H1 (cell line): ENCODE measurements at regions not wholly inside any gene's neighbourhood (a gene's known extent, or its start where the extent isn't known, plus 50 kb on each side); places are given as distances from the start of the nearest gene placed in this dataset.

Source experiments
- CTCF ChIA-PET: fragments of 300-600 bp; sonication (Branson Sonifier 250); formaldehyde crosslinking; loops from one replicate; lab custom pipeline; 2021; ENCODE audit not compliant: partially characterized antibody; lab: Charles Lee
- POLR2A ChIA-PET: fragments of 300-600 bp; sonication (Branson Sonifier 250); formaldehyde crosslinking; loops from one replicate; lab custom pipeline; 2021; ENCODE audit warnings: inconsistent platforms; ENCODE audit not compliant: partially characterized antibody; lab: Charles Lee
- DNase-seq, 2 experiments: peaks; one replicate each; pipeline versions ENCODE4 v3.0.0 to v3.0.0-alpha.2; 2010 to 2022; ENCODE audit warnings: low spot score in 2 of 2, low read depth in 1 of 2, mixed read lengths in 1 of 2
- FAIRE-seq: peaks from 2 replicates; lab custom pipeline; 2011; peaks lifted over from hg19 to GRCh38; lab: Jason Lieb, UNC
- H2AFZ ChIP-seq: 2 replicates; pipeline ENCODE4 v1.8.1; 2012; ENCODE audit warnings: low read length, inconsistent platforms
- H2AK5ac ChIP-seq: 2 replicates; pipeline ENCODE4 v1.6.1; 2013; ENCODE audit warnings: low read depth, low read length
- H2BK120ac ChIP-seq: replicated peaks from 2 replicates; pipeline ENCODE3; 2013; ENCODE audit warnings: low read depth, low read length, inconsistent platforms
- H2BK12ac ChIP-seq: 2 replicates; pipeline ENCODE4 v1.6.1; 2013; ENCODE audit warnings: low read depth, low read length
- H2BK15ac ChIP-seq: 2 replicates; pipeline ENCODE4 v1.6.1; 2013; ENCODE audit warnings: low read length
- H2BK20ac ChIP-seq: 2 replicates; pipeline ENCODE4 v1.6.1; 2013; ENCODE audit warnings: low read length
- H2BK5ac ChIP-seq: 2 replicates; pipeline ENCODE4 v1.6.1; 2013; ENCODE audit warnings: low read depth, low read length
- H3K14ac ChIP-seq: 2 replicates; pipeline ENCODE4 v1.6.1; 2013; ENCODE audit warnings: inconsistent platforms; ENCODE audit not compliant: insufficient read length
- H3K18ac ChIP-seq: 2 replicates; pipeline ENCODE4 v1.6.1; 2013; ENCODE audit warnings: low read length; ENCODE audit errors: extremely low read depth
- H3K23ac ChIP-seq: 2 replicates; pipeline ENCODE4 v1.6.1; 2013; ENCODE audit warnings: inconsistent platforms; ENCODE audit not compliant: insufficient read length
- H3K23me2 ChIP-seq: 2 replicates; pipeline ENCODE4 v1.6.1; 2013; ENCODE audit warnings: low read depth, low read length
- H3K27ac ChIP-seq: 2 replicates; pipeline ENCODE4 v1.6.1; 2011; ENCODE audit warnings: low read depth, low read length, inconsistent platforms
- H3K27me3 ChIP-seq, 4 experiments: replicated peaks in 1 of 4; 1 replicate in 1 of 4; 2 replicates in 3 of 4; pipeline versions ENCODE4 v1.6.1 to v1.8.1; 2011 to 2013; ENCODE audit warnings: low read length in 3 of 4, mild to moderate bottlenecking in 3 of 4, inconsistent platforms in 2 of 4, mixed read lengths in 2 of 4, moderate library complexity in 1 of 4; ENCODE audit not compliant: control insufficient read depth in 3 of 4, insufficient read depth in 3 of 4; ENCODE audit errors: extremely low read depth in 1 of 4
- H3K36me3 ChIP-seq, 4 experiments: 2 replicates each; pipeline versions ENCODE4 v1.6.1 to v1.8.1; 2011 to 2013; ENCODE audit warnings: mild to moderate bottlenecking in 4 of 4, low read length in 3 of 4, moderate library complexity in 2 of 4, control low read depth in 1 of 4, inconsistent platforms in 1 of 4; ENCODE audit not compliant: insufficient read depth in 4 of 4, control insufficient read depth in 2 of 4
- H3K4ac ChIP-seq: replicated peaks from 2 replicates; pipeline ENCODE3; 2013; ENCODE audit warnings: low read length, low read depth, mixed read lengths, inconsistent platforms; ENCODE audit not compliant: insufficient read length
- H3K4me1 ChIP-seq, 4 experiments: replicated peaks in 1 of 4; 1 replicate in 1 of 4; 2 replicates in 3 of 4; pipeline versions ENCODE4 v1.6.1 to v1.8.1; 2011 to 2013; ENCODE audit warnings: low read length in 3 of 4, inconsistent platforms in 2 of 4, mixed read lengths in 1 of 4; ENCODE audit not compliant: insufficient read depth in 4 of 4, control insufficient read depth in 3 of 4
- H3K4me2 ChIP-seq, 2 experiments: 2 replicates each; pipeline versions ENCODE4 v1.6.1 to v1.8.1; 2011 to 2013; ENCODE audit warnings: low read depth in 2 of 2, low read length in 2 of 2, control low read depth in 1 of 2, inconsistent platforms in 1 of 2, mild to moderate bottlenecking in 1 of 2; ENCODE audit not compliant: insufficient read depth in 1 of 2
- H3K4me3 ChIP-seq, 4 experiments: fragments of 200-600, 300-600 bp in 1 of 4; sonication (generic), shearing (Covaris generic), sonication (Bioruptor Twin) in 1 of 4; 2 replicates each; pipeline versions ENCODE4 v1.5.1 to v1.8.1; 2011 to 2016; ENCODE audit warnings: low read length in 4 of 4, low read depth in 3 of 4, control low read depth in 2 of 4, inconsistent platforms in 2 of 4, mild to moderate bottlenecking in 2 of 4, mixed read lengths in 1 of 4, moderate library complexity in 1 of 4; ENCODE audit not compliant: insufficient read depth in 2 of 4; ENCODE audit errors: extremely low read depth in 1 of 4
- H3K56ac ChIP-seq: replicated peaks from 2 replicates; pipeline ENCODE3; 2013; ENCODE audit warnings: low read depth, mild to moderate bottlenecking, mixed read lengths, low read length, inconsistent platforms; ENCODE audit not compliant: insufficient read length
- H3K79me1 ChIP-seq: 2 replicates; pipeline ENCODE4 v1.6.1; 2013; ENCODE audit warnings: low read depth, low read length, control low read depth
- H3K79me2 ChIP-seq, 2 experiments: 2 replicates each; pipeline versions ENCODE4 v1.6.1 to v1.8.1; 2012 to 2013; ENCODE audit warnings: low read length in 2 of 2, mild to moderate bottlenecking in 2 of 2, inconsistent platforms in 1 of 2; ENCODE audit not compliant: insufficient read depth in 2 of 2, control insufficient read depth in 1 of 2
- H3K9ac ChIP-seq, 4 experiments: replicated peaks in 1 of 4; 1 replicate in 1 of 4; 2 replicates in 3 of 4; pipeline versions ENCODE4 v1.6.1 to v1.8.1; 2011 to 2013; ENCODE audit warnings: low read depth in 3 of 4, low read length in 3 of 4, control low read depth in 2 of 4, mild to moderate bottlenecking in 2 of 4, moderate library complexity in 2 of 4, inconsistent platforms in 1 of 4; ENCODE audit errors: extremely low read depth in 1 of 4
- H3K9me3 ChIP-seq, 2 experiments: 2 replicates each; pipeline versions ENCODE4 v1.6.1 to v1.8.1; 2012 to 2013; ENCODE audit warnings: mild to moderate bottlenecking in 2 of 2, moderate library complexity in 2 of 2, control low read depth in 1 of 2, inconsistent platforms in 1 of 2, low read depth in 1 of 2, low read length in 1 of 2, mixed read lengths in 1 of 2; ENCODE audit not compliant: insufficient read depth in 2 of 2
- H4K20me1 ChIP-seq, 2 experiments: replicated peaks in 1 of 2; 2 replicates each; pipeline versions ENCODE3 to v1.8.1; 2011 to 2013; ENCODE audit warnings: inconsistent platforms in 2 of 2, low read length in 2 of 2, mild to moderate bottlenecking in 1 of 2; ENCODE audit not compliant: insufficient read depth in 2 of 2, control insufficient read depth in 1 of 2
- H4K5ac ChIP-seq: 2 replicates; pipeline ENCODE4 v1.6.1; 2013; ENCODE audit warnings: low read length, low read depth, mixed read lengths, inconsistent platforms; ENCODE audit not compliant: insufficient read length
- H4K8ac ChIP-seq: 2 replicates; pipeline ENCODE4 v1.8.0; 2013; ENCODE audit warnings: mild to moderate bottlenecking, moderate library complexity, low read length, inconsistent platforms; ENCODE audit not compliant: insufficient read depth; ENCODE audit errors: extremely low read depth
- H4K91ac ChIP-seq: replicated peaks from 2 replicates; pipeline ENCODE3; 2013; ENCODE audit warnings: low read length, mixed read lengths, inconsistent platforms; ENCODE audit not compliant: insufficient read length
- CBX8 ChIP-seq: fragments of 300-800, 300-1000 bp; sonication (generic); IDR thresholded peaks from 2 replicates; pipeline ENCODE4 v1.7.1; 2016; ENCODE audit warnings: low read depth, low read length, borderline replicate concordance
- CTCF ChIP-seq, 3 experiments: IDR thresholded peaks; 1 replicate in 2 of 3; 2 replicates in 1 of 3; pipeline versions ENCODE4 v1.5.1 to v1.6.1; 2011; ENCODE audit warnings: low read length in 3 of 3, mild to moderate bottlenecking in 3 of 3, inconsistent platforms in 2 of 3, low read depth in 1 of 3, moderate library complexity in 1 of 3; ENCODE audit not compliant: insufficient read depth in 1 of 3; ENCODE audit errors: control extremely low read depth in 1 of 3
- GTF2F1 ChIP-seq: IDR thresholded peaks from 2 replicates; pipeline ENCODE4 v1.6.1; 2012; ENCODE audit warnings: low read depth, low read length, improper control_type of control experiment, borderline replicate concordance
- HDAC6 ChIP-seq: IDR thresholded peaks from one replicate; pipeline ENCODE4 v1.7.1; 2012; ENCODE audit warnings: low read depth, mild to moderate bottlenecking, inconsistent platforms, low read length, moderate library complexity
- KDM4A ChIP-seq: IDR thresholded peaks from one replicate; pipeline ENCODE4 v1.7.1; 2012; ENCODE audit warnings: low read depth, mild to moderate bottlenecking, moderate library complexity, low read length, inconsistent platforms; ENCODE audit not compliant: severe bottlenecking
- POU5F1 ChIP-seq: IDR thresholded peaks from 2 replicates; pipeline ENCODE4 v1.6.1; 2011; ENCODE audit warnings: low read depth, mild to moderate bottlenecking, low read length, moderate library complexity
- RAD21 ChIP-seq, 2 experiments: IDR thresholded peaks in 1 of 2; conservative IDR thresholded peaks in 1 of 2; 2 replicates each; pipeline ENCODE4 v1.6.1; 2011; ENCODE audit warnings: low read depth in 2 of 2, low read length in 2 of 2, improper control_type of control experiment in 1 of 2, inconsistent platforms in 1 of 2, mild to moderate bottlenecking in 1 of 2, moderate library complexity in 1 of 2
- SIN3A ChIP-seq, 2 experiments: IDR thresholded peaks in 1 of 2; conservative IDR thresholded peaks in 1 of 2; 2 replicates each; pipeline ENCODE4 v1.6.1; 2011 to 2012; ENCODE audit warnings: low read length in 2 of 2, improper control_type of control experiment in 1 of 2, low read depth in 1 of 2, mild to moderate bottlenecking in 1 of 2
- TAF1 ChIP-seq: IDR thresholded peaks from 2 replicates; pipeline ENCODE4 v1.6.1; 2011; ENCODE audit warnings: mild to moderate bottlenecking, low read depth, low read length
- YY1 ChIP-seq: IDR thresholded peaks from 2 replicates; pipeline ENCODE4 v1.6.1; 2011; ENCODE audit warnings: low read depth, mild to moderate bottlenecking, low read length
- WGBS, 2 experiments: shearing (Covaris generic) in 1 of 2; methylation state at CpG; one replicate each; pipeline versions ENCODE4 v1.1.6 to v1.1.7; 2013 to 2015; ENCODE audit warnings: low lambda C conversion rate in 2 of 2, mixed read lengths in 2 of 2, inconsistent platforms in 1 of 2, low coverage in 1 of 2, missing lambda C conversion rate in 1 of 2; ENCODE audit not compliant: insufficient replicate concordance in 2 of 2, insufficient coverage in 1 of 2, insufficient read length in 1 of 2; ENCODE audit errors: extremely low coverage in 1 of 2, missing lambda C conversion rate in 1 of 2; 5-methylcytosine and 5-hydroxymethylcytosine counted together

- H4K5ac ChIP-seq: no peak overlapping the region
- no peak overlapping the region for H2AFZ ChIP-seq
- H3K27ac ChIP-seq: no peak overlapping the region
- no peak for DNase-seq
- H2BK15ac ChIP-seq: no peak overlapping the region
- H3K79me2 ChIP-seq: no peaks in the 10 kb centered on the region
- POLR2A ChIA-PET: interaction anchor here (1.2 kb wide), 1 partner anchor 12 kb away, joined by 3 read pairs; no protein-coding TSS in a partner anchor
- no peak for FAIRE-seq
- no peaks in the 10 kb centered on the region; the same call in 1 of the 2 replicates for H3K23me2 ChIP-seq
- H3K27me3 ChIP-seq: peaks cover 0 to 1% (median 0%) of the 10 kb centered on the region in 4 experiments; a peak in 1 of 7 replicates
- H2BK12ac ChIP-seq: no peak overlapping the region
- no peak overlapping the region for H3K9ac ChIP-seq
- no peak overlapping the region for H3K23ac ChIP-seq
- H4K8ac ChIP-seq: no peak overlapping the region
- no peaks in the 10 kb centered on the region for H3K4me1 ChIP-seq
- no peaks in the 10 kb centered on the region for H3K9me3 ChIP-seq
- no peak overlapping the region for H2AK5ac ChIP-seq
- no peak overlapping the region for H3K4me2 ChIP-seq
- no peak overlapping the region for H3K4me3 ChIP-seq
- H2BK120ac ChIP-seq: no peak overlapping the region
- H2BK20ac ChIP-seq: no peak overlapping the region
- CTCF ChIA-PET: no interaction called here
- WGBS, 2 experiments: 94% methylated on average over 4 of the region's 4 CpGs; no CpG with 5 or more reads in 1 of the 2 experiments
- H3K36me3 ChIP-seq: no peaks in the 10 kb centered on the region
- no peak overlapping the region for H3K18ac ChIP-seq
- H4K20me1 ChIP-seq: no peaks in the 10 kb centered on the region
- H2BK5ac ChIP-seq: no peak overlapping the region
- no peak overlapping the region for H4K91ac ChIP-seq
- no peak overlapping the region for H3K14ac ChIP-seq
- no peak overlapping the region for H3K4ac ChIP-seq
- H3K56ac ChIP-seq: no peak overlapping the region
- no peaks in the 10 kb centered on the region for H3K79me1 ChIP-seq
- TF ChIP-seq SIN3A (conservative IDR thresholded peaks at IDR 0.05 in 1 of 2, IDR thresholded peaks at IDR 0.05 in 1 of 2; ENCODE audit: low read depth in 1 of 2, low read length in 2 of 2) (no peak), HDAC6 (no peak), GTF2F1 (no peak), POU5F1 (no peak), TAF1 (no peak), CTCF (IDR thresholded peaks at IDR 0.05; ENCODE audit: control extremely low read depth in 1 of 3, insufficient read depth in 1 of 3, low read depth in 1 of 3, low read length in 3 of 3) (no peak), CBX8 (no peak), YY1 (no peak), KDM4A (no peak), RAD21 (IDR thresholded peaks at IDR 0.05 in 1 of 2, conservative IDR thresholded peaks at IDR 0.05 in 1 of 2; ENCODE audit: low read depth in 2 of 2, low read length in 2 of 2) (no peak; a peak in 1 of 4 replicates)
Observed at GRCh38 chr21:17082843-17083483, 429.9 kb upstream of the CXADR start.
